Type B pancreatic cell (in vitro differentiated cells): ENCODE measurements at regions not wholly inside any gene's neighbourhood (a gene's known extent, or its start where the extent isn't known, plus 50 kb on each side); places are given as distances from the start of the nearest gene placed in this dataset.

Experiments used
- DNase-seq: peaks from one replicate; pipeline ENCODE4 v3.0.0; 2021; ENCODE audit warnings: mixed read lengths; ENCODE audit not compliant: unreplicated experiment; ENCODE audit errors: extremely low spot score
- H3K27ac Mint-ChIP-seq: 2 replicates; pipeline ENCODE4 v1.8.0; 2021; ENCODE audit warnings: mild to moderate bottlenecking, mixed read lengths
- H3K27me3 Mint-ChIP-seq: 2 replicates; pipeline ENCODE4 v1.8.0; 2021; ENCODE audit warnings: mixed read lengths
- H3K36me3 Mint-ChIP-seq: 2 replicates; pipeline ENCODE4 v1.8.0; 2021; ENCODE audit warnings: mixed read lengths
- H3K4me1 Mint-ChIP-seq: one replicate; pipeline ENCODE4 v1.8.0; 2021; ENCODE audit warnings: mixed read lengths; ENCODE audit not compliant: unreplicated experiment
- H3K4me3 Mint-ChIP-seq: 2 replicates; pipeline ENCODE4 v1.8.0; 2021; ENCODE audit warnings: mild to moderate bottlenecking, mixed read lengths
- H3K9me3 Mint-ChIP-seq: 2 replicates; pipeline ENCODE4 v1.8.0; 2021; ENCODE audit warnings: mixed read lengths
- CTCF ChIP-seq: fragments of 200-600 bp; sonication (generic); conservative IDR thresholded peaks from 2 replicates; pipeline ENCODE4 v1.5.0; 2021; ENCODE audit warnings: antibody characterized with exemption, mild to moderate bottlenecking

GRCh38 chr1:240001177-240001740 lies 90.4 kb upstream of the FMN2 start:
- H3K9me3 Mint-ChIP-seq: no peaks in the 10 kb centered on the region
- DNase-seq: no peak
- no peak for TF ChIP-seq CTCF
- H3K4me3 Mint-ChIP-seq: no peak overlapping the region
- H3K36me3 Mint-ChIP-seq: no peaks in the 10 kb centered on the region
- H3K4me1 Mint-ChIP-seq: no peaks in the 10 kb centered on the region
- H3K27ac Mint-ChIP-seq: no peak overlapping the region
- peaks cover 56% of the 10 kb centered on the region for H3K27me3 Mint-ChIP-seq

GRCh38 chr1:240004086-240004749 lies 87.5 kb upstream of the FMN2 start:
- Mint-ChIP-seq H3K36me3 (no peaks in the 10 kb centered on the region), H3K4me3 (no peak overlapping the region), H3K9me3 (no peaks in the 10 kb centered on the region), H3K27ac (no peak overlapping the region), H3K4me1 (no peaks in the 10 kb centered on the region), H3K27me3 (peaks cover 32% of the 10 kb centered on the region)
- peak; percentile 88 for TF ChIP-seq CTCF
- DNase-seq: no peak

GRCh38 chr1:240005997-240006650 lies 85.6 kb upstream of the FMN2 start:
- TF ChIP-seq CTCF: no peak
- Mint-ChIP-seq H3K4me1 (no peaks in the 10 kb centered on the region), H3K36me3 (no peaks in the 10 kb centered on the region), H3K4me3 (no peak overlapping the region), H3K27ac (no peak overlapping the region), H3K27me3 (peaks cover 23% of the 10 kb centered on the region), H3K9me3 (peaks cover 4% of the 10 kb centered on the region)
- no peak for DNase-seq

GRCh38 chr1:240008298-240008697 lies 83.4 kb upstream of the FMN2 start:
- Mint-ChIP-seq H3K36me3 (no peaks in the 10 kb centered on the region), H3K4me1 (no peaks in the 10 kb centered on the region)

GRCh38 chr1:240014051-240014450 lies 77.6 kb upstream of the FMN2 start:
- no peaks in the 10 kb centered on the region for H3K4me1 Mint-ChIP-seq
- H3K4me3 Mint-ChIP-seq: no peak overlapping the region
- H3K9me3 Mint-ChIP-seq: peaks cover 4% of the 10 kb centered on the region
- DNase-seq: no peak
- H3K36me3 Mint-ChIP-seq: no peaks in the 10 kb centered on the region
- no peak overlapping the region for H3K27ac Mint-ChIP-seq
- no peak for TF ChIP-seq CTCF
- H3K27me3 Mint-ChIP-seq: peaks cover 9% of the 10 kb centered on the region

More at GRCh38 chr1:240008298-240008697, 83.4 kb upstream of the FMN2 start:
- H3K27me3 Mint-ChIP-seq: peaks cover 9% of the 10 kb centered on the region
- no peak overlapping the region for H3K27ac Mint-ChIP-seq
- TF ChIP-seq CTCF: no peak
- DNase-seq: no peak
- H3K4me3 Mint-ChIP-seq: no peak overlapping the region
- peaks cover 4% of the 10 kb centered on the region for H3K9me3 Mint-ChIP-seq
